H4 (cell line): ENCODE measurements at regions not wholly inside any gene's neighbourhood (a gene's known extent, or its start where the extent isn't known, plus 50 kb on each side); places are given as distances from the start of the nearest gene placed in this dataset.
A peak's percentile ranks its signal among the peaks of the same experiment; 100 is the strongest.

ENCODE experiments used
- DNase-seq: peaks from one replicate; pipeline ENCODE4 v3.0.0-alpha.2; 2015; ENCODE audit warnings: low spot score

GRCh38 chr15:31871166-31871886, 159.0 kb upstream of the CHRNA7 start:
- DNase-seq = no peak

- DNase-seq = no peak
Observed at GRCh38 chr15:31871887-31872281, 158.4 kb upstream of the CHRNA7 start.

GRCh38 chr15:31887246-31887645, 143.1 kb upstream of the CHRNA7 start:
- no peak for DNase-seq

- no peak for DNase-seq
Observed at GRCh38 chr15:31892513-31892912, 137.8 kb upstream of the CHRNA7 start.

- DNase-seq = no peak
Observed at GRCh38 chr15:31893780-31894179, 136.5 kb upstream of the CHRNA7 start.

- no peak for DNase-seq
Observed at GRCh38 chr15:31897746-31898145, 132.6 kb upstream of the CHRNA7 start.

GRCh38 chr15:31901501-31901900, 128.8 kb upstream of the CHRNA7 start:
- no peak for DNase-seq

- DNase-seq = no peak
Observed at GRCh38 chr15:31905054-31905453, 125.3 kb upstream of the CHRNA7 start.

- DNase-seq = no peak
Observed at GRCh38 chr15:31925541-31925940, 104.8 kb upstream of the CHRNA7 start.

GRCh38 chr15:31930967-31931366, 99.3 kb upstream of the CHRNA7 start:
- no peak for DNase-seq

GRCh38 chr15:31932576-31932975, 97.7 kb upstream of the CHRNA7 start:
- no peak for DNase-seq

- no peak for DNase-seq
Observed at GRCh38 chr15:31934821-31935220, 95.5 kb upstream of the CHRNA7 start.

- DNase-seq = no peak
Observed at GRCh38 chr15:31953478-31953877, 76.8 kb upstream of the CHRNA7 start.

GRCh38 chr15:31954374-31955172, 75.7 kb upstream of the CHRNA7 start:
- DNase-seq = no peak

- DNase-seq = no peak
Observed at GRCh38 chr15:31955734-31956133, 74.6 kb upstream of the CHRNA7 start.

- DNase-seq = no peak
Observed at GRCh38 chr15:31957581-31957980, 72.7 kb upstream of the CHRNA7 start.

- no peak for DNase-seq
Observed at GRCh38 chr15:31964586-31965307, 65.6 kb upstream of the CHRNA7 start.

- no peak for DNase-seq
Observed at GRCh38 chr15:31970007-31970406, 60.3 kb upstream of the CHRNA7 start.

- DNase-seq = no peak
Observed at GRCh38 chr15:31973197-31973596, 57.1 kb upstream of the CHRNA7 start.

GRCh38 chr15:31974154-31974794, 56.0 kb upstream of the CHRNA7 start:
- DNase-seq = no peak

- peak; percentile 40 for DNase-seq
Observed at GRCh38 chr15:31974855-31975829, 55.2 kb upstream of the CHRNA7 start.
